Fibroblast of skin of abdomen (primary cell): ENCODE measurements at regions not wholly inside any gene's neighbourhood (a gene's known extent, or its start where the extent isn't known, plus 50 kb on each side); places are given as distances from the start of the nearest gene placed in this dataset.

ENCODE experiments used
- DNase-seq: peaks from one replicate; pipeline ENCODE4 v3.0.0-alpha.2; 2013

- DNase-seq, result no peak
These were observed 349.7 kb upstream of the ST6GAL2 start for GRCh38 chr2:107235491-107236254.

DNA sequence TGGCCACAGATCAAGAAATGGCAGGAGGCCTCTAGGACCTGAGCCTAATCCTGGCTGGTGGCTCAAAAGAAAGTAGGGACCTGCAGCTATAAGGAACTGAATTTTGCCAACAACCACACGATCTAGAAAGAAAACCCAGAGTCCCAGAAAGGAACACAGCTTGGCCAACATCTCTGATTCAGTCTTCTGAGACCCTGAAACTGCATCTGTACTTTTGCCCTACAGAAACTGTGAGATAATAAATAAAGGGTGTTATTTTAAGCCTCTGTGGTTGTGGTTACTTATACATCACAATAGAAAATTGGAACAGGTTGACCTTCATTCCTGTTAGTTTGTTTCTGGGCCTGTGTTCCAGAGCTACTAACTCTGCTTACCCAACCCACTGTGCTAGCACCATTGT is 356.8 kb upstream of the ST6GAL2 start:
- DNase-seq, result no peak

DNA sequence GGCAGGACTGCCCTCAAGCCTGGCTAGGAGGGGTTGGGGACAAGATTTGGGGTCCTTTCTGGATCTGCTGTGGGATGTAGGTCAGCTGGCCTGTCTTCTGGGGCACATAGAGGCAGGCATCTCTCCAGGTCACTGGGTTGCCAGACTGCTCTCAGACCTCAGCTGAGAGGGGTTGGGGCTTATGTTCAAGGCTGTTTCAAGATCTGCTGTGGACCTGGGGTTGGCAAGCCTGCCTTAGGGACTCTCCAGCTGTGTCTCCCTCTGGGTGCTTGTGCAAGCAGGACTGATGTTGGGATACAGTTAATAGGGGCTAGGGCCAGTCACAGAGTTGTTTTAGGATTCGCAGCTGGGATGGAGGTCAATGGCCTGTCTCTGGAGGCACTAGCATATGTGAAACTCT is 363.0 kb upstream of the ST6GAL2 start:
- DNase-seq, result no peak

- DNase-seq, result no peak
These were observed 369.8 kb upstream of the ST6GAL2 start for GRCh38 chr2:107255744-107256143.

- DNase-seq, result no peak
These were observed 372.8 kb upstream of the ST6GAL2 start for GRCh38 chr2:107258531-107259407.

- no peak for DNase-seq
These were observed 373.6 kb upstream of the ST6GAL2 start for GRCh38 chr2:107259408-107260195.

GRCh38 chr2:107263628-107264027 is 377.7 kb upstream of the ST6GAL2 start:
- DNase-seq, result peak; percentile 61

DNA sequence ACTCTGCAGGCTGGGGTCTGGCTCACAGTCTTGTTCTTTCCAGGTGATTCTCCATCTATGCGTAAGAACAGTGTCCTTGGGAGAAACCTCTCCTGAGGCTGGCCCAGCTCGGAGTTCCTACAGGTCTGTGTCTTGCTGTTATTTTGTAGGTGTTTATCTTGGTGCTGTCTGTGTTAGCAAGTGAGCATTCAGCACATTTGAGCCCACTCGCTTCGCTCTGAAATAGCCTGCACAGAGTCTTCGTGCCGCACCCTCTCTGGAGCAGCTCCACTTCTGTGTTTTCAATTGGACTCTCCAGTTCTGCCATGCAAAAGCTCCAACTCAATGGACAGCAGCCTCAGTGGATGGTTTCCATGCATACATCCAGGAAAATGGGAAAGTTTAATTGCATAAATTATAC is 378.2 kb upstream of the ST6GAL2 start:
- DNase-seq, result no peak

GRCh38 chr2:107266555-107266954 is 380.6 kb upstream of the ST6GAL2 start:
- no peak for DNase-seq

DNA sequence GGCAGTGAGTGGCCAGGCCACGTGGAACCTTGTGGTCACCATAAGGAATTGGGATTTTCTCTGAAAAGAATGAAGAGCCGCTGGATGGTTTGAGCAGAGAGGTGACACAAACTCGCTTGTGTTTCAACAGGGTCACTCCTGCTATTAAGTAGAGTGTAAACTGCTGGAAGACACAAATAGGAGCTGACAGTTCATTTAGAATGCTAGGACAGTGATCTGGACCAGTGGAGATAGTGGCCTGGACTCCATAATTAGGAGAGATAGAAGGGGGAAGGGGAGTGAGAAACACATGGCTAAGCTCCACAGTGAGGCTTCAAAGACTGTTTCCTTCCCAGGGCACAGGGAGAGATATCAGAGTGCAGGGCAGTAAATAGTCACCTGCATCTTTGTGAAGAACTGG is 381.1 kb upstream of the ST6GAL2 start:
- DNase-seq, result no peak

DNA sequence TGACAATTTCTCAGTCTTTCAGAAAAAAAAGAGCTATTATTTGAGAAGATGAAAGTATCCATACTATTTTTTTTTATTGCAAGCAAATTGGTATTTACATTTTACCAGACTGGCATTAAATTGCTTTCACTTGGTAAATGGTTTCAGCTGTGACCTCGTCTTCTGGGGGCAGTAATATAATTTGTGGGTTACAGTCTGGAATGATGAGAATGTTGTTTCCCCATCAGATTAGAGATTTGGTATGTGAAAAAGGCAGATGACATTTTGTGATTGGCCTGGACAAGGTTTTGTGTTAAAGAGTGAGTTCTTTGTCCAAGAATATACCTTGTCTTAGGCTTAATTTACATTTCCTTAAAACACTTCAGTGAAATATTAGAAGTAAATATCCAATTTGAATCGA is 390.1 kb upstream of the ST6GAL2 start:
- DNase-seq, result peak; percentile 53

- DNase-seq, result no peak
These were observed 392.7 kb upstream of the ST6GAL2 start for GRCh38 chr2:107278672-107279071.

DNA sequence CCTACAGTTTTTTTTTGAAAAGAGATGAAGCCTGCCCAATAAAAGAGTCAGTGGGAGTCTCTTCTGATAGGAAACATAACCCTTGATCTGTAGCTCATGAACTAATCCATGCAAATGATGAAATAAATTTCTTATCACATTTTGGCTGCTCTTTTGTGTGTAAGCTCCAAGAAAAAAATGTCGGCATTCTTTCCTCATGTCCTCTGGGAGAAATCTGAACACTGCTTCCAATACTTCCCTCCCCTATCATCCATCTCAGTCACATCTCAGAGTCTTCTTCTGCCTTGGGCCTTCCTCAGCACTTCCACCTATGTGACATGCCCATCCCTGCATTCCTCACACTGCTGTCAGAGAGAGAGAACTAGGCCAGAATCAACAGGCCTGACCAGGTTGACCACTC is 395.7 kb upstream of the ST6GAL2 start:
- no peak for DNase-seq

DNA sequence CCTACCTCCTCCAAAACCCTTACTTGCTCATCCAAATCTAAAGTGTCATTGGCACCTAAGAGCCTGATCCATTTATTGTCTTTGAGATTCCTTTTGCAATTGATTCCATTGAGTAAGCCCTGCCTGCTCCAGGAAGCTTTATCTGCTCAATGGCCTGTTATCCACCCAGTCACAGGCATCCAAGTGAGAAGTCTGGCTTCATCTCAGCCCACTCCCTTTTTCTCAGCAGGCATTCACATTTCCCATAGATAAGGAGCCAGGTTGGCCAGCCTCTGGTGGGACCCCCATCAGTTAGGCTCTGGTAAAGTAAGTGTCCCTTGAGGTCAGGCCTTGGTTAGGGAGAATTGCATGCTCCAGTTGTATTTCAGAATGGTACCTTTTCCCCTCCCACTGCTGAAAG is 396.2 kb upstream of the ST6GAL2 start:
- DNase-seq, result no peak

GRCh38 chr2:107285621-107286299 is 399.8 kb upstream of the ST6GAL2 start:
- no peak for DNase-seq

DNA sequence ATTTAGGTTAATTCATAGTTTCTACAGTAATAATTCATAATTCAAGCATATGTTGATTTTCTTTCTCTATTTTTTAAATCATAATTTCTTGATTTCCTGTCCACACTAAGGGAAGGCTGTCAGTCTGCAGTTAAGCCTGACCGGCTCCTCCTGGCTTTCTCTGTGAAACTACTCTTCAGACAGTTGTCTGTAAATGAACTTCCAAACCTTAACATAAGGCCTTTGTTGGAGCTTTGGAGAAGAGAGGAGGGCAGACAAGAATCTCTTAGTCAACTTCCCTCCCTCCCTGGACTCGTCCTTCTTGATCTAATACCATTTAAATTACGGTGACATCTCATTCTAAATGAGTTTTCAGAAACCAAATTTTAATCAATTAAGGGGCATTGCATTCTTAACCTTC is 404.1 kb upstream of the ST6GAL2 start:
- DNase-seq, result no peak

DNA sequence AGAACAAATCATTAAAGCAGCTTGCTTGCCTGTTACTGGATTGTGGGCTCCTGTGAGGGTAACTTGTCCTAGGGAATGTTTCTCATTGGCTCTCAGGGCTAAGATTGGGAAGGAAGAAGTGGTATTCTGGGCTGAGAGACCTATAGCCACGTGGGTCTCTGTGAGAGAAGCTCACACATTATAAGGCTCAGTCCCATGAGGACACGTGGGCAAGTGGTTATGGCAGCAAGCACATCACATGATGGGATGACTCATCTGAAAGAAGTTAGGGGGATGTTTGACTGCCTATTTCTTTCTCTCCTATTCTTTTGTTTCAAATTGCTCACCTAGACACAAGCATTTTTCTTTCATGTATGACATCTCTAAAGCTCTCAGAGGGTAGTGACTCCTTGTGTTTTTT is 418.0 kb upstream of the ST6GAL2 start:
- DNase-seq, result peak; percentile 23

GRCh38 chr2:107305966-107306365 is 420.0 kb upstream of the ST6GAL2 start:
- no peak for DNase-seq

DNA sequence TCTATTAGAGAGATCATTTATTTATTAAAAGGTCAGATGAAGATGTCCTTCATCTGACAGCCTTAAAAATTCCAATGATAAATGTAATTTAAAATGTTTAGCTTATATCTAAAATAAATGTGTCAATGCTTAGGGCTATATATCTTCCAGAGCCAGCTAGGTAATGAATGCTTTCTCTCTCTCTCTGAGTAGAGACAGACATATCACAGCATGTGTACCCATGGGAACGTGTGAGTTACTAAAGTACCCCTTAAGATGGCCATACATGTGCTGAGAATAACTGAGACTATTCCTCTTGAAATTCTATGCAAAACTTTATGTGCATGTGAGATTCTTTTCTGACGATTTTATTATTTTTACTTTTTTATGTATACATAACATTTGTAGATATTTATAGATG is 420.9 kb upstream of the ST6GAL2 start:
- no peak for DNase-seq

DNA sequence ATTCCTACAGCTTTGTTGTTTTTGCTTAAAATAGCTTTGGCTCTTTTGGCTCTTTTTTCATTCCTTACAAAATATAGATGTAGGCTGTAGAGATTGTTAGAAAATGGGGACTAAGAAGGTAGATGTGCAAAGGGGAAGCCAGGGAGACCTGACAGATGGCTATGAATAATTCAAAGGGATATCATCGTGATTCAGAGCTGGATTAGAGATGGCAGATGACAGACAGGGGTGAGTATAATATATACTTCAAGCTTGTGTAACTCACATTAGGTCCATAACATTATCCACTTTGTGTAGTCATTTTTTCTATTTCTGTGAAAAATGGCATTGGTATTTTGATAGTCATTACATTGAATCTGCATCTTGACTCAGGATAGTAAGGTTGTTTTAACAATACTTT is 422.9 kb upstream of the ST6GAL2 start:
- DNase-seq, result no peak

DNA sequence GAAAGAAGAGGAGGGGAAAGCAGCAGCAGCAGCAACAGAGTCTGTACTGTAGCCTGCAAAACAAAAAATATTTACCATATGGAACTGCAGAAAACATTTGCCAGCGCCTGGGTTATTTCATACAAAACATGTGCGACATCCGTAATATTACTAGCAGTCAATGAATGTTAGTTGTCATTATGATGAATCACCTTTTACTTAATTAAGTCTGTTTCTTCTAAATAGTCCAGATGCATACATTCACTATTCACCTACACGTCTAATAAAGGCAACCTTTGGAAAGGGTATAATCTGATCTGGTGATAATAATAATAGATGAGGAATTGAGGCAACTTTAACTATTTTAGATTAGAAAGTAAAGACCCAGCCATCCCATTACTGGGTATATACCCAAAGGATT is 426.3 kb upstream of the ST6GAL2 start:
- no peak for DNase-seq

DNA sequence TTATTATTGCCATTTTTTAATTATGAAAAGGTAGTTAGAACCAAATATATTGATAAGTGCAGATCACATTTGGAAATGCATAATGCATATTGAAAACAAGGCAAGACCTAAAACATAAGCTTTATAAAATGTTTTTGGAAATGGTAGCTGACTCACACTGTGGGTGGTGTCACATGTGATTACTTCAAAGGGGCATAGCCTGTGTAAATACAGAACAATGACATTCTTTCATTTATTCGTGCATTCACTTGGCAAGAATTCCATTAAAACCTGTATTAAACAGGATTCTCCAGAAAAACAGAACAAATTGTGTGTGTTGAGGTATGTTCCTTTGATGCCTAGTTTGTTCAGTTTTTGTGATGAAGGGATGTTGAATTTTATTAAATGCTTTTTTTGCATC is 427.3 kb upstream of the ST6GAL2 start:
- no peak for DNase-seq

DNA sequence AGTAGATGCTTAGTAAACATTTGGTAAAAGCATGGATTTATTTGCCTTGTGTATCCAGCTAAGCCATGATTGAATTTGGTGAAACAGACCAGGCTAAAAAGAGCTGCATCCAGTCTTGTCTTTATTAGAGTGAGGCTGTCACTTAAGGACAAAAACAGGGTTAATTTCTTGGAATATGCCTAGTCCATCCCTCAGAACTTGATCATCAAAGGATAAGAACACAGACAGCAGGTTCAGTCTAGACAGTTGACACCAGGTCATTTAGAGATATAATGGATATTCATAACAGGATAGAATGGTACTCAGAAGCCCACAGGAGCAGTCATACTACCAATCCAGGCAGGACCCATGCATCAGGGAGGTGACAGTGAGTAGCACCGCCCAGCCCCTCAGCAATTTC is 434.9 kb upstream of the ST6GAL2 start:
- DNase-seq, result no peak
